ENCODE measurements at regions not wholly inside any gene's neighbourhood (a gene's known extent, or its start where the extent isn't known, plus 50 kb on each side); places are given as distances from the start of the nearest gene placed in this dataset.

DNA sequence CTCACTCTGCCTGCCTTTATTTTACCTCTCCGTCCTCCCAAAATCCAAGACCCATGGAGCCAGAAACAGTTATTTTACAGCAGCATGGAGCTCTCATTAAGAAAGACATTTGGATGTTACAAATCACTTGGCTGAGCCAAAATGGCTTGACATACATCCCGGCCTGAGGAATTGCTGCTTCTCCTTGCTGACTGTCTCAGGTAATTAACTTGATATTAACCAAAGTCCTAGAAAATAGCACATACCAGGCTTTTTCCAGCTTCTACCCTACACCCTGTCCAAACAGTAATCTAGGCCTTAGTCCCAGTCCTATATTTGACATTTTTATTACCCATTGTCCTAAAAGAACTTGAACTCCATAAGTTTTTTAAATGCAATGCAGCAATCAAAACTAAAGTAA lies 205.0 kb downstream of the TMX3 start:
- TF ChIP-seq TAF1 (conservative IDR thresholded peaks at IDR 0.05), result no peak
- TF ChIP-seq HNF4G (IDR thresholded peaks at IDR 0.05), result no peak
- TF ChIP-seq, protein P1, sequence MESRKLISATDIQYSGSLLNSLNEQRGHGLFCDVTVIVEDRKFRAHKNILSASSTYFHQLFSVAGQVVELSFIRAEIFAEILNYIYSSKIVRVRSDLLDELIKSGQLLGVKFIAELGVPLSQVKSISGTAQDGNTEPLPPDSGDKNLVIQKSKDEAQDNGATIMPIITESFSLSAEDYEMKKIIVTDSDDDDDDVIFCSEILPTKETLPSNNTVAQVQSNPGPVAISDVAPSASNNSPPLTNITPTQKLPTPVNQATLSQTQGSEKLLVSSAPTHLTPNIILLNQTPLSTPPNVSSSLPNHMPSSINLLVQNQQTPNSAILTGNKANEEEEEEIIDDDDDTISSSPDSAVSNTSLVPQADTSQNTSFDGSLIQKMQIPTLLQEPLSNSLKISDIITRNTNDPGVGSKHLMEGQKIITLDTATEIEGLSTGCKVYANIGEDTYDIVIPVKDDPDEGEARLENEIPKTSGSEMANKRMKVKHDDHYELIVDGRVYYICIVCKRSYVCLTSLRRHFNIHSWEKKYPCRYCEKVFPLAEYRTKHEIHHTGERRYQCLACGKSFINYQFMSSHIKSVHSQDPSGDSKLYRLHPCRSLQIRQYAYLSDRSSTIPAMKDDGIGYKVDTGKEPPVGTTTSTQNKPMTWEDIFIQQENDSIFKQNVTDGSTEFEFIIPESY (IDR thresholded peaks at IDR 0.05), result no peak
- TF ChIP-seq HNF4A (conservative IDR thresholded peaks at IDR 0.05), result no peak
- TF ChIP-seq NR2F2 (IDR thresholded peaks at IDR 0.05), result no peak
- TF ChIP-seq JUND (IDR thresholded peaks at IDR 0.05), result no peak
- TF ChIP-seq SP1 (IDR thresholded peaks at IDR 0.05), result no peak
- TF ChIP-seq, protein P2, sequence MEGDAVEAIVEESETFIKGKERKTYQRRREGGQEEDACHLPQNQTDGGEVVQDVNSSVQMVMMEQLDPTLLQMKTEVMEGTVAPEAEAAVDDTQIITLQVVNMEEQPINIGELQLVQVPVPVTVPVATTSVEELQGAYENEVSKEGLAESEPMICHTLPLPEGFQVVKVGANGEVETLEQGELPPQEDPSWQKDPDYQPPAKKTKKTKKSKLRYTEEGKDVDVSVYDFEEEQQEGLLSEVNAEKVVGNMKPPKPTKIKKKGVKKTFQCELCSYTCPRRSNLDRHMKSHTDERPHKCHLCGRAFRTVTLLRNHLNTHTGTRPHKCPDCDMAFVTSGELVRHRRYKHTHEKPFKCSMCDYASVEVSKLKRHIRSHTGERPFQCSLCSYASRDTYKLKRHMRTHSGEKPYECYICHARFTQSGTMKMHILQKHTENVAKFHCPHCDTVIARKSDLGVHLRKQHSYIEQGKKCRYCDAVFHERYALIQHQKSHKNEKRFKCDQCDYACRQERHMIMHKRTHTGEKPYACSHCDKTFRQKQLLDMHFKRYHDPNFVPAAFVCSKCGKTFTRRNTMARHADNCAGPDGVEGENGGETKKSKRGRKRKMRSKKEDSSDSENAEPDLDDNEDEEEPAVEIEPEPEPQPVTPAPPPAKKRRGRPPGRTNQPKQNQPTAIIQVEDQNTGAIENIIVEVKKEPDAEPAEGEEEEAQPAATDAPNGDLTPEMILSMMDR (IDR thresholded peaks at IDR 0.05; ENCODE audit: low read depth, low read length, missing input control), result no peak
- no peak for TF ChIP-seq EGR1 (IDR thresholded peaks at IDR 0.05; ENCODE audit: low read depth in 2 of 2)
- TF ChIP-seq YY1 (IDR thresholded peaks at IDR 0.05), result no peak
- TF ChIP-seq, protein P3, sequence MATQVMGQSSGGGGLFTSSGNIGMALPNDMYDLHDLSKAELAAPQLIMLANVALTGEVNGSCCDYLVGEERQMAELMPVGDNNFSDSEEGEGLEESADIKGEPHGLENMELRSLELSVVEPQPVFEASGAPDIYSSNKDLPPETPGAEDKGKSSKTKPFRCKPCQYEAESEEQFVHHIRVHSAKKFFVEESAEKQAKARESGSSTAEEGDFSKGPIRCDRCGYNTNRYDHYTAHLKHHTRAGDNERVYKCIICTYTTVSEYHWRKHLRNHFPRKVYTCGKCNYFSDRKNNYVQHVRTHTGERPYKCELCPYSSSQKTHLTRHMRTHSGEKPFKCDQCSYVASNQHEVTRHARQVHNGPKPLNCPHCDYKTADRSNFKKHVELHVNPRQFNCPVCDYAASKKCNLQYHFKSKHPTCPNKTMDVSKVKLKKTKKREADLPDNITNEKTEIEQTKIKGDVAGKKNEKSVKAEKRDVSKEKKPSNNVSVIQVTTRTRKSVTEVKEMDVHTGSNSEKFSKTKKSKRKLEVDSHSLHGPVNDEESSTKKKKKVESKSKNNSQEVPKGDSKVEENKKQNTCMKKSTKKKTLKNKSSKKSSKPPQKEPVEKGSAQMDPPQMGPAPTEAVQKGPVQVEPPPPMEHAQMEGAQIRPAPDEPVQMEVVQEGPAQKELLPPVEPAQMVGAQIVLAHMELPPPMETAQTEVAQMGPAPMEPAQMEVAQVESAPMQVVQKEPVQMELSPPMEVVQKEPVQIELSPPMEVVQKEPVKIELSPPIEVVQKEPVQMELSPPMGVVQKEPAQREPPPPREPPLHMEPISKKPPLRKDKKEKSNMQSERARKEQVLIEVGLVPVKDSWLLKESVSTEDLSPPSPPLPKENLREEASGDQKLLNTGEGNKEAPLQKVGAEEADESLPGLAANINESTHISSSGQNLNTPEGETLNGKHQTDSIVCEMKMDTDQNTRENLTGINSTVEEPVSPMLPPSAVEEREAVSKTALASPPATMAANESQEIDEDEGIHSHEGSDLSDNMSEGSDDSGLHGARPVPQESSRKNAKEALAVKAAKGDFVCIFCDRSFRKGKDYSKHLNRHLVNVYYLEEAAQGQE (IDR thresholded peaks at IDR 0.05), result no peak
- TF ChIP-seq RXRA (IDR thresholded peaks at IDR 0.05), result no peak
- TF ChIP-seq, protein P4, sequence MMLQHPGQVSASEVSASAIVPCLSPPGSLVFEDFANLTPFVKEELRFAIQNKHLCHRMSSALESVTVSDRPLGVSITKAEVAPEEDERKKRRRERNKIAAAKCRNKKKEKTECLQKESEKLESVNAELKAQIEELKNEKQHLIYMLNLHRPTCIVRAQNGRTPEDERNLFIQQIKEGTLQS (IDR thresholded peaks at IDR 0.05), result no peak
- TF ChIP-seq, protein P5, sequence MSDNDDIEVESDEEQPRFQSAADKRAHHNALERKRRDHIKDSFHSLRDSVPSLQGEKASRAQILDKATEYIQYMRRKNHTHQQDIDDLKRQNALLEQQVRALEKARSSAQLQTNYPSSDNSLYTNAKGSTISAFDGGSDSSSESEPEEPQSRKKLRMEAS (IDR thresholded peaks at IDR 0.05), result no peak
- TF ChIP-seq GABPA (IDR thresholded peaks at IDR 0.05 in 1 of 2, conservative IDR thresholded peaks at IDR 0.05 in 1 of 2), result no peak
- TF ChIP-seq FOXA1 (IDR thresholded peaks at IDR 0.05), result no peak
- no peak for TF ChIP-seq RAD21 (IDR thresholded peaks at IDR 0.05)
- TF ChIP-seq FOXA2 (IDR thresholded peaks at IDR 0.05), result no peak
- Histone ChIP-seq H3K9me3 (ENCODE audit: control insufficient read depth in 4 of 4, low read length in 3 of 4) (no peaks in the 10 kb centered on the region), H3K27ac (ENCODE audit: low read depth in 1 of 2, low read length in 2 of 2) (no peak overlapping the region), H3K27me3 (ENCODE audit: control insufficient read depth in 4 of 4, insufficient read depth in 4 of 4, low read length in 3 of 4) (peaks cover 0 to under 1% (median 0%) of the 10 kb centered on the region in 4 donors), H3K4me1 (ENCODE audit: control insufficient read depth in 4 of 4, insufficient read depth in 4 of 4, low read length in 3 of 4) (no peaks in the 10 kb centered on the region), H3K36me3 (ENCODE audit: control insufficient read depth in 4 of 4, insufficient read depth in 3 of 4, low read depth in 1 of 4, low read length in 3 of 4) (no peaks in the 10 kb centered on the region), H3K9ac (ENCODE audit: low read depth in 1 of 2, low read length in 2 of 2) (no peak overlapping the region), H3K4me3 (ENCODE audit: low read depth in 1 of 3, low read length in 3 of 3) (no peak overlapping the region)
- no peak for DNase-seq (ENCODE audit: low spot score)
- WGBS, result 88% methylated on average over 2 of the region's 2 CpGs

Measured in liver (tissue), 8 donors.